ENCODE measurements at regions not wholly inside any gene's neighbourhood (a gene's known extent, or its start where the extent isn't known, plus 50 kb on each side); places are given as distances from the start of the nearest gene placed in this dataset.

DNA sequence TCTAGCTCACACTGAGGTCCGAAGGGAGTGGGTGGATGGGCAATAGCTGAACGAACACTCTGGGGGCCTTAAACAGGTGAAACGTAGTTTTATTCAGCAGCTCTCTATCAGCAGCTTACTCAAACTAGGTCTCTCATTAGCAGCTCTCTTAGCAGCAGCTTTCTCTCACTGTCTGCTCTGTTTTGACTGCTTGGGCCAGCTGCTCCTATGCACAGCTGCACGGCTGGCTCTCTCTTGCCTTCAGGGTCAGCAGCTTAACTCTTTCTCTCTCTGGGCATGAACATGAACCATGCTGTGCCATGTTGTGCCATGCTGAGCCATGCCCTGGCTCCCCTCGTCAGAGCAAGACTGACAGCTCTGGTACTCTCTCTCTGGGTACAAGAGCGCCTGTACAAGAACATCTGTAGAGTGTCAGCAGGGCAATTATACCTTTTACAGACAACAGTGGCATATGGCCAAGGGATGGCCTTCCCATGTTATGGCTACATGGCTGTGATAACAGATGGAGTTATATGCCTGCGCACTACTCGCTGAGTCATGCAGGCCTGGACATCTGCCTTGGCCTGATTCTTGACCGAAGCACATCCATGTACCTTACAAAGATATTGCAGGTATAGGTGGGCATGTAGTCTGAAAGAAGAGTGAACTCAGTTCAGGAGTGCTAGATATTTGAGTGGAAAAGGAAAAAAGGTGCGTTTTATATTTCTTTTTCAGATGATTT is 152.4 kb downstream of the LEPR start:
- TF ChIP-seq, protein P1, sequence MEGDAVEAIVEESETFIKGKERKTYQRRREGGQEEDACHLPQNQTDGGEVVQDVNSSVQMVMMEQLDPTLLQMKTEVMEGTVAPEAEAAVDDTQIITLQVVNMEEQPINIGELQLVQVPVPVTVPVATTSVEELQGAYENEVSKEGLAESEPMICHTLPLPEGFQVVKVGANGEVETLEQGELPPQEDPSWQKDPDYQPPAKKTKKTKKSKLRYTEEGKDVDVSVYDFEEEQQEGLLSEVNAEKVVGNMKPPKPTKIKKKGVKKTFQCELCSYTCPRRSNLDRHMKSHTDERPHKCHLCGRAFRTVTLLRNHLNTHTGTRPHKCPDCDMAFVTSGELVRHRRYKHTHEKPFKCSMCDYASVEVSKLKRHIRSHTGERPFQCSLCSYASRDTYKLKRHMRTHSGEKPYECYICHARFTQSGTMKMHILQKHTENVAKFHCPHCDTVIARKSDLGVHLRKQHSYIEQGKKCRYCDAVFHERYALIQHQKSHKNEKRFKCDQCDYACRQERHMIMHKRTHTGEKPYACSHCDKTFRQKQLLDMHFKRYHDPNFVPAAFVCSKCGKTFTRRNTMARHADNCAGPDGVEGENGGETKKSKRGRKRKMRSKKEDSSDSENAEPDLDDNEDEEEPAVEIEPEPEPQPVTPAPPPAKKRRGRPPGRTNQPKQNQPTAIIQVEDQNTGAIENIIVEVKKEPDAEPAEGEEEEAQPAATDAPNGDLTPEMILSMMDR (conservative IDR thresholded peaks at IDR 0.05; ENCODE audit: low read depth, low read length): no peak
- TF ChIP-seq EZH2 (IDR thresholded peaks at IDR 0.05; ENCODE audit: borderline replicate concordance, low read depth, low read length, poor library complexity, severe bottlenecking): no peak

Data from A673 (cell line).